Natural killer cell (primary cell): ENCODE measurements at regions not wholly inside any gene's neighbourhood (a gene's known extent, or its start where the extent isn't known, plus 50 kb on each side); places are given as distances from the start of the nearest gene placed in this dataset.

ENCODE experiments used
- ATAC-seq, 3 donors: fragments of 150-1000 bp in 2 of 3; fragments of 200-7000 bp in 1 of 3; cut with Tn5 transposase; 1 replicate in 1 of 3; 2 replicates in 2 of 3; pipeline ENCODE4 v1.10.0; 2021; ENCODE audit warnings: mild to moderate bottlenecking in 2 of 3, moderate library complexity in 2 of 3
- DNase-seq, 2 donors: peaks; one replicate each; pipeline versions ENCODE4 v3.0.0 to v3.0.0-alpha.2; 2013 to 2021; ENCODE audit warnings: mixed read lengths in 1 of 2
- H3K27ac ChIP-seq: one replicate; pipeline ENCODE4 v1.5.1; 2013; ENCODE audit warnings: mild to moderate bottlenecking, low read length
- H3K27me3 ChIP-seq: one replicate; pipeline ENCODE4 v1.6.1; 2013; ENCODE audit warnings: low read length; ENCODE audit not compliant: control insufficient read depth, insufficient read depth
- H3K36me3 ChIP-seq: one replicate; pipeline ENCODE4 v1.6.1; 2013; ENCODE audit warnings: low read length; ENCODE audit not compliant: control insufficient read depth, insufficient read depth
- H3K4me1 ChIP-seq: one replicate; pipeline ENCODE4 v1.6.1; 2013; ENCODE audit warnings: low read length; ENCODE audit not compliant: control insufficient read depth, insufficient read depth
- H3K4me3 ChIP-seq: one replicate; pipeline ENCODE4 v1.5.1; 2013; ENCODE audit warnings: low read length
- H3K9me3 ChIP-seq: one replicate; pipeline ENCODE4 v1.6.1; 2013; ENCODE audit warnings: low read length; ENCODE audit not compliant: control insufficient read depth, insufficient read depth
- H3K27ac Mint-ChIP-seq, 2 donors: one replicate each; pipeline ENCODE4 v1.8.0; 2022; ENCODE audit warnings: mild to moderate bottlenecking in 2 of 2, mixed read lengths in 2 of 2, moderate library complexity in 1 of 2
- H3K27me3 Mint-ChIP-seq, 2 donors: one replicate each; pipeline ENCODE4 v1.8.0; 2022; ENCODE audit warnings: low read depth in 2 of 2, mixed read lengths in 2 of 2
- H3K36me3 Mint-ChIP-seq: one replicate; pipeline ENCODE4 v1.8.0; 2022; ENCODE audit warnings: mixed read lengths
- H3K4me1 Mint-ChIP-seq, 2 donors: one replicate each; pipeline ENCODE4 v1.8.0; 2022; ENCODE audit warnings: mixed read lengths in 2 of 2
- H3K4me3 Mint-ChIP-seq: one replicate; pipeline ENCODE4 v1.8.0; 2022; ENCODE audit warnings: mild to moderate bottlenecking, moderate library complexity, mixed read lengths
- H3K9me3 Mint-ChIP-seq, 2 donors: one replicate each; pipeline ENCODE4 v1.8.0; 2022; ENCODE audit warnings: mixed read lengths in 2 of 2
- CTCF ChIP-seq: fragments of 200-600 bp; IDR thresholded peaks from one replicate; pipeline ENCODE4 v1.8.0; 2022; ENCODE audit warnings: antibody characterized with exemption
- WGBS: methylation state at CpG from one replicate; pipeline ENCODE4 v1.1.7; 2013; ENCODE audit warnings: missing lambda C conversion rate; ENCODE audit not compliant: insufficient coverage; 5-methylcytosine and 5-hydroxymethylcytosine counted together
- intact Hi-C: fragments of 100-400 bp; cut with micrococcal nuclease; formaldehyde crosslinking; loops from one replicate; pipeline ENCODE4 v1.14.2; 2022

DNA sequence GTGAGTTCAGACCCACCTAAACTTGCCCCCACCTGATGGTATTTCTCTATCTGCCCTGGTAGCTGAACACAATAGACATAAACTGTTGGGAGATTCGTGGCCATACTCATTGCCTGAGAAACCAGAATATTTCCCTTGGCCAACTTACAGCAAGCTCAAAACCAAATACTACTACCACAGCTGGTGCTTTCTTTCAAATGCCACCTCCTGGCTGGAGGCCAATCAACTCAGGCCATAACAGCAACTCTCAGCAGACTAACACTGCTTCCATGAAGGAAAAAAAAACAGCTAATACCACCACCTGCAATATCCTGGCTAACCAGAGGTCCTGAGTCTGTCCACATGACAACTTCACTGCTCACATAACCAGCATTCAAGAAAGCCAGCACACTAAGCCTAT lies 373.1 kb downstream of the CMPK2 start:
- Mint-ChIP-seq H3K4me1 (no peaks in the 10 kb centered on the region), H3K9me3 (no peaks in the 10 kb centered on the region), H3K27ac (no peak overlapping the region), H3K36me3 (no peaks in the 10 kb centered on the region), H3K27me3 (no peaks in the 10 kb centered on the region), H3K4me3 (no peak overlapping the region)
- WGBS, result 64% methylated on average over 1 of the region's 1 CpG
- no peak for DNase-seq
- TF ChIP-seq CTCF, result no peak
- H3K4me3 ChIP-seq, result no peak overlapping the region
- no peak for ATAC-seq
- H3K27ac ChIP-seq, result no peak overlapping the region
- no peaks in the 10 kb centered on the region for H3K9me3 ChIP-seq
- no peaks in the 10 kb centered on the region for H3K27me3 ChIP-seq
- intact Hi-C loops, result no loop called here
- H3K36me3 ChIP-seq, result no peaks in the 10 kb centered on the region
- no peaks in the 10 kb centered on the region for H3K4me1 ChIP-seq

DNA sequence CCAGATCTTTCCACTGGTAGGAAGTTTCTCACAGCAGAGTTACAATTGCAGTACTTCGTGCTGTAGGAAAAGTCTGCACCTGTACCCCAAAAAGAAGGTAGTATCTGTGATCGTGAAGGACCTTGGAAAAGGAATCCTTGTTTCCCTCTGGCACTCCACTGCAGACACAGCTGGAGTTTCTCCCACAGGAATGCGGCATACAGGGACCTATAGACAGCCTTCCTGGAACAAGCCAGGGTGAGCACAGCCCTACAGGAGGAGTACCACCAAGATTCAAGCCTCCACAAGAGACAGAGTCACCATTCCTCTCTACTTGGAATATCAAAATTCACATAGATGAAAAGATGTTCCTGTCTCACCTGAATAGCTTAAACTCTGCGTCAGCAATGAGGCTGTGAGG lies 372.4 kb downstream of the CMPK2 start:
- H3K4me1 ChIP-seq, result no peaks in the 10 kb centered on the region
- ATAC-seq, result no peak
- H3K36me3 ChIP-seq, result no peaks in the 10 kb centered on the region
- intact Hi-C loops, result no loop called here
- Mint-ChIP-seq H3K27ac (no peak overlapping the region), H3K4me3 (no peak overlapping the region), H3K36me3 (no peaks in the 10 kb centered on the region), H3K9me3 (no peaks in the 10 kb centered on the region), H3K27me3 (no peaks in the 10 kb centered on the region), H3K4me1 (no peaks in the 10 kb centered on the region)
- no peaks in the 10 kb centered on the region for H3K9me3 ChIP-seq
- no peak overlapping the region for H3K4me3 ChIP-seq
- WGBS, result 88% methylated on average over 4 of the region's 4 CpGs
- no peak overlapping the region for H3K27ac ChIP-seq
- no peak for TF ChIP-seq CTCF
- DNase-seq, result no peak
- no peaks in the 10 kb centered on the region for H3K27me3 ChIP-seq

DNA sequence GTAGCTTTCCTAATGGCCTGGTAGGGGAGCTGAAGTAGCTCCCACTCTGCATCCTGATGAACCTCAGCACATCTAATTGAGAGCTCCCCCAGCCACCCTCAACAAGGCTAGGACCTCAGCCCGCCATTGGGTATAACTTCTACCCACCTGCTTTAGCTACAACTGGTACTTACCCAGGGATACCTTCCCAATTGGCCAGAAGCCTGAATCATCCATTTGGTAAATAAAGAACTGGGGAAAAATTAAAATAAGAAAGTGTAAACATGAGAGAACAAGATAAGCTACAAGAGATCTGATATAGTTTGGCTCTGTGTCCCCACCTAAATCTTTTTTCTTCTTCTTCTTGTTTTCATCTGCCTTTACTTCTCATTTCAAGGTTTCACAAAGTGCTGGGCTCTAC lies 372.0 kb downstream of the CMPK2 start:
- H3K4me3 Mint-ChIP-seq, result no peak overlapping the region
- Histone ChIP-seq H3K27me3 (no peaks in the 10 kb centered on the region), H3K4me1 (no peaks in the 10 kb centered on the region), H3K9me3 (no peaks in the 10 kb centered on the region), H3K27ac (no peak overlapping the region), H3K4me3 (no peak overlapping the region), H3K36me3 (no peaks in the 10 kb centered on the region)
- DNase-seq (no peak), ATAC-seq (no peak)
- no peak for TF ChIP-seq CTCF
- intact Hi-C loops, result no loop called here
- H3K4me1 Mint-ChIP-seq, result no peaks in the 10 kb centered on the region
- WGBS, result 89% methylated on average over 1 of the region's 1 CpG
- no peak overlapping the region for H3K27ac Mint-ChIP-seq
- H3K9me3 Mint-ChIP-seq, result no peaks in the 10 kb centered on the region
- H3K27me3 Mint-ChIP-seq, result no peaks in the 10 kb centered on the region
- H3K36me3 Mint-ChIP-seq, result no peaks in the 10 kb centered on the region

DNA sequence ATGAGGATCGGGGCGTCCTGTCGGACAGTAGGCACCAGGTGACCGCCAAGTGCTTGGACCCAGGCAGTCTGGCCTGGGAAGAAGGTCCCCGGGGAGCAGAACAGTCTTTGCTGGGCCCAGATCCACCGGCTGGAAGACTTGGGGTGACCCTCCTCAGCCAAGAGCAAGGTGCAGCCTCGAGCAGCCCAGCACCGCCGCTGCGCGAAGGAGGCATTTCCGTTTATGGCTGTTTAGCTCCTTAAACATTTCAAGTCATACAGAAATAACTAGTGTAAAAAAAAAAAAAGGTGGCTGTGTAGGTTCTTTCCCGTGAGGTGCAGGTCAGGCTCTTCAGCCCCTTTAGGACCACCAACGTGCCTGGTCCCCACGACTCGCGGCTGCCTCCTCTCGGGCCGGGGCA lies 370.2 kb downstream of the CMPK2 start:
- Mint-ChIP-seq H3K27me3 (no peaks in the 10 kb centered on the region), H3K4me3 (no peak overlapping the region), H3K27ac (no peak overlapping the region), H3K9me3 (peaks cover 3% of the 10 kb centered on the region in 2 donors), H3K4me1 (no peaks in the 10 kb centered on the region), H3K36me3 (no peaks in the 10 kb centered on the region)
- Histone ChIP-seq H3K4me3 (no peak overlapping the region), H3K36me3 (no peaks in the 10 kb centered on the region), H3K4me1 (no peaks in the 10 kb centered on the region), H3K27ac (no peak overlapping the region), H3K27me3 (no peaks in the 10 kb centered on the region), H3K9me3 (no peaks in the 10 kb centered on the region)
- intact Hi-C loops, result no loop called here
- no peak for DNase-seq
- no peak for ATAC-seq
- no peak for TF ChIP-seq CTCF
- WGBS, result 95% methylated on average over 14 of the region's 19 CpGs
